DOHH2 (cell line): ENCODE measurements at regions not wholly inside any gene's neighbourhood (a gene's known extent, or its start where the extent isn't known, plus 50 kb on each side); places are given as distances from the start of the nearest gene placed in this dataset.

Experiments used
- EZH2phosphoT487 ChIP-seq: fragments of 200-600 bp; sonication (generic); IDR thresholded peaks from 2 replicates; pipeline ENCODE4 v1.6.1; 2017; ENCODE audit warnings: borderline replicate concordance, mild to moderate bottlenecking, antibody characterized with exemption, low read length, moderate library complexity, mixed read lengths
- TF ChIP-seq, protein P1 (sequence below): fragments of 200-600 bp; sonication (generic); IDR thresholded peaks from one replicate; pipeline ENCODE4 v1.5.1; 2014; ENCODE audit warnings: antibody characterized with exemption, mild to moderate bottlenecking, low read depth, low read length; ENCODE audit not compliant: poor library complexity, severe bottlenecking

- TF ChIP-seq, protein P1, sequence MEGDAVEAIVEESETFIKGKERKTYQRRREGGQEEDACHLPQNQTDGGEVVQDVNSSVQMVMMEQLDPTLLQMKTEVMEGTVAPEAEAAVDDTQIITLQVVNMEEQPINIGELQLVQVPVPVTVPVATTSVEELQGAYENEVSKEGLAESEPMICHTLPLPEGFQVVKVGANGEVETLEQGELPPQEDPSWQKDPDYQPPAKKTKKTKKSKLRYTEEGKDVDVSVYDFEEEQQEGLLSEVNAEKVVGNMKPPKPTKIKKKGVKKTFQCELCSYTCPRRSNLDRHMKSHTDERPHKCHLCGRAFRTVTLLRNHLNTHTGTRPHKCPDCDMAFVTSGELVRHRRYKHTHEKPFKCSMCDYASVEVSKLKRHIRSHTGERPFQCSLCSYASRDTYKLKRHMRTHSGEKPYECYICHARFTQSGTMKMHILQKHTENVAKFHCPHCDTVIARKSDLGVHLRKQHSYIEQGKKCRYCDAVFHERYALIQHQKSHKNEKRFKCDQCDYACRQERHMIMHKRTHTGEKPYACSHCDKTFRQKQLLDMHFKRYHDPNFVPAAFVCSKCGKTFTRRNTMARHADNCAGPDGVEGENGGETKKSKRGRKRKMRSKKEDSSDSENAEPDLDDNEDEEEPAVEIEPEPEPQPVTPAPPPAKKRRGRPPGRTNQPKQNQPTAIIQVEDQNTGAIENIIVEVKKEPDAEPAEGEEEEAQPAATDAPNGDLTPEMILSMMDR: no peak
- TF ChIP-seq EZH2phosphoT487: no peak
Observed at GRCh38 chr1:81052162-81052561, 748.6 kb upstream of the ADGRL2 start.
